GM18951 (cell line): ENCODE measurements at regions not wholly inside any gene's neighbourhood (a gene's known extent, or its start where the extent isn't known, plus 50 kb on each side); places are given as distances from the start of the nearest gene placed in this dataset.

ENCODE experiments used
- POLR2A ChIP-seq: IDR thresholded peaks from 4 replicates; pipeline ENCODE4 v1.6.1; 2011; ENCODE audit warnings: mild to moderate bottlenecking; ENCODE audit not compliant: insufficient read length, insufficient read depth; ENCODE audit errors: extremely low read depth
- in situ Hi-C: fragments of 300-500 bp; cut with MboI; formaldehyde crosslinking; loops from one replicate; pipeline ENCODE4 v1.12.0; 2022; ENCODE audit warnings: low sequenced_read_pairs, mixed read lengths, inconsistent platforms; ENCODE audit not compliant: unreplicated experiment

- in situ Hi-C loops: no loop called here
- TF ChIP-seq POLR2A: no peak
These were observed 418.3 kb downstream of the MATN1 start for GRCh38 chr1:30305061-30305460.

- in situ Hi-C loops: no loop called here
- TF ChIP-seq POLR2A: no peak
These were observed 419.3 kb downstream of the MATN1 start for GRCh38 chr1:30304080-30304479.

- in situ Hi-C loops: no loop called here
- no peak for TF ChIP-seq POLR2A
These were observed 420.0 kb downstream of the MATN1 start for GRCh38 chr1:30303387-30303786.

GRCh38 chr1:30302858-30303257, 420.5 kb downstream of the MATN1 start:
- in situ Hi-C loops: no loop called here
- TF ChIP-seq POLR2A: no peak

GRCh38 chr1:30300669-30301068, 422.7 kb downstream of the MATN1 start:
- no peak for TF ChIP-seq POLR2A
- in situ Hi-C loops: no loop called here

GRCh38 chr1:30299393-30299792, 424.0 kb downstream of the MATN1 start:
- in situ Hi-C loops: no loop called here
- TF ChIP-seq POLR2A: no peak

GRCh38 chr1:30295674-30296073, 427.7 kb downstream of the MATN1 start:
- in situ Hi-C loops: no loop called here
- no peak for TF ChIP-seq POLR2A

GRCh38 chr1:30295266-30295665, 428.1 kb downstream of the MATN1 start:
- TF ChIP-seq POLR2A: no peak
- in situ Hi-C loops: no loop called here

- TF ChIP-seq POLR2A: no peak
- in situ Hi-C loops: no loop called here
These were observed 428.9 kb downstream of the MATN1 start for GRCh38 chr1:30294508-30294907.

- TF ChIP-seq POLR2A: no peak
- in situ Hi-C loops: no loop called here
These were observed 430.9 kb downstream of the MATN1 start for GRCh38 chr1:30292451-30292850.

- in situ Hi-C loops: no loop called here
- TF ChIP-seq POLR2A: no peak
These were observed 431.9 kb downstream of the MATN1 start for GRCh38 chr1:30291526-30291925.

- in situ Hi-C loops: no loop called here
- no peak for TF ChIP-seq POLR2A
These were observed 432.8 kb downstream of the MATN1 start for GRCh38 chr1:30290581-30290980.

- no peak for TF ChIP-seq POLR2A
- in situ Hi-C loops: no loop called here
These were observed 435.4 kb downstream of the MATN1 start for GRCh38 chr1:30287976-30288375.

- in situ Hi-C loops: no loop called here
- no peak for TF ChIP-seq POLR2A
These were observed 436.2 kb downstream of the MATN1 start for GRCh38 chr1:30286988-30287839.
